ENCODE measurements at regions not wholly inside any gene's neighbourhood (a gene's known extent, or its start where the extent isn't known, plus 50 kb on each side); places are given as distances from the start of the nearest gene placed in this dataset.
"Not testable (repeated sequence)": the region's sequence is repeated elsewhere in the genome, so short reads cannot be mapped to it uniquely, and the experiment has no call there.

DNA sequence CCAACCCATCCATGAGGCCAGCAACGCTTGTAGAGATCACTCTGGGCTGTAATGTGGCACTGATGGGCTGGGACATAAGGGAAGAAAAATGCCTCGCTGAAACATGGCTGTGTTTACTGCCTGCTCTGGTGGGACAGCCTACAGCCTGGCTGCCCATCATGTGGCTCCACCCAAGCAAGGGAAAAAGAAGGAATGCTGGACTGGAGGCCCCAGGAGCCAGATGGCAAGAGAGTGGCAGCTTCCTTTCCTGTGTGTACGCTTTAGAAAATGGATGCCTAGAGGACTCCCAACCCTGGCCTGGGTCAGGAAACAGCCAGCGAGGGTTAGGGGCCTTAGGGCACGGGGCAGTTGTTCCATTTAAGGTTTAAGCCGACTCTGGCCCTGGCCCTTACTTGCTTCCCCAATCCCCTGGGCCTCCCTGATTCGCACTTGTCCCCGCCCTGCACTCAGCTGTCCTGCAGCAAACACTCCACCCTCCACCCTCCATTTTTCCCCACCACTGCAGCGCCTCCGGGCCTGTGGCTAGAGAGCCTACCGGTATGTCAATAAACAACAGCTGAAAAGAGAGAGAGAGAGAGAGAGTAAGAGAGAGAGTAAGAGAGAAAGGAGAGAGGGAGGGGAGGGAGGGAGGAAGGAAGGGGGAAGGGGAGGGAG is 819.4 kb downstream of the SEMA5A start:
- DNase-seq (ENCODE audit: extremely low spot score, insufficient read length, low read depth), result no peak
- FAIRE-seq, result no peak

DNA sequence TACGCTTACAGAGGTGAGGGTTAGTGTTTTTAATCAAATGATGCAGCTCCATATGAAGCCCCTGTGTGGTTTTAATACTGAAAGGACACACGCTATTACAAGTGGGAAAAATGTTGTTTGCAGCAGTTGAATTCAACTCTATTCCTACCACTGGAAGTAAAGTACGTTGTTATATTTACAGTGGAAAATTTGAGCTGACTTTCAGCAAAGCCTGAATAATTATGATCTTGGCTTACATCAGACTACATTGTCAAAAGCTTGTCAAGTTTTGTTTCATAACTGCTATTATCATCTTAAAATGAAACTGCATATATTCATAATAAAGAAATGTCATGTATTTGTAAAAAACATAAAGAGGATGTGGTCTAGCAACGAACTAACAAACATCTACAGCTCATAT is 818.5 kb downstream of the SEMA5A start:
- DNase-seq (ENCODE audit: extremely low spot score, insufficient read length, low read depth) (no peak), FAIRE-seq (no peak)

DNA sequence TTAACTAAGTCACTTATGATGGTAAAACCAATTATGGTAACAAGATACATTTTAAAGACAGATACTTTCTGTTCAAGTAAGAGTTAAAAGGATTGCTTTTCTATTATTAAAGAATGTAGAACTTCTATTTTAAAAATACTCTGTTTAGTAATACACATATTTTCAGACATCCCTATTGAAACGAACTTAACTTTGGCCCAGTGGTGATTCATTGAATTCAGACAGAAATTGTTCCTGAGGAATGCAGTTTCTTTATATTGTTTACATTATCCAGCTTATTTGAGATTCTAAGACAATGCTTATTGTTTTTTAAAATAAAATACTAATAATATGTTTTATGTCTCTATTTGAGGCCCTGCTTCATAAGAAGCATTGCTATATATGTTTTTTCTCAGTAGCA is 816.4 kb downstream of the SEMA5A start:
- DNase-seq (ENCODE audit: extremely low spot score, insufficient read length, low read depth), result no peak
- FAIRE-seq, result no peak

DNA sequence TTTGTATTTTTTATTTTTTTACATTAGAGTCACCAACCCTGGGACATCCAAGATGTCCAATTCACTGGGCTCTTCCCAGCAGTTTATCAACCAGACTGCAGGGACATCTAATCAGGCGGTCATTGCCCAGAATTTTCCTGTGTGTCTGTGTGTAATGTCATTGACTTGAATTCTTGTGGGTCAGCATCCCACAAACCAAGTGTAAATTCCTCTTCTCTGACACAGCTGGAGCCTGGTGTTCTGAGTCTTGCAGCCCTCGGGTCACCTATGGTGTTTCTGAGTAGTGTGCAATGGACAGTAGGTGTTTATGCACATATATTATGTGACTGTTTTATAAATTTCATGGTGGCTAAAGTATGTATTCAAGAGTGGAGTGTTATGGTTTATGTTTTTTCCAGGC is 815.7 kb downstream of the SEMA5A start:
- DNase-seq (ENCODE audit: extremely low spot score, insufficient read length, low read depth), result no peak
- no peak for FAIRE-seq

DNA sequence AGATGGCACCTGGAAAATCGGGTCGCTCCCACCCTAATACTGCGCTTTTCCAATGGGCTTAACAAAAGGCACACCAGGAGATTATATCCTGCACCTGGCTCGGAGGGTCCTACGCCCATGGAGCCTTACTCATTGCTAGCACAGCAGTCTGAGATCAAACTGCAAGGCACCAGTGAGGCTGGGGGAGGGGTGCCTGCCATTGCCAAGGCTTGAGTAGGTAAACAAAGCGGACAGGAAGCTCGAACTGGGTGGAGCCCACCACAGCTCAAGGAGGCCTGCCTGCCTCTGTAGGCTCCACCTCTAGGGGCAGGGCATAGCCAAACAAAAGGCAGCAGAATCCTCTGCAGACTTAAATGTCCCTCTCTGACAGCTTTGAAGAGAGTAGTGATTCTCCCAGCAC is 814.8 kb downstream of the SEMA5A start:
- DNase-seq (ENCODE audit: extremely low spot score, insufficient read length, low read depth); FAIRE-seq: not testable (repeated sequence)

DNA sequence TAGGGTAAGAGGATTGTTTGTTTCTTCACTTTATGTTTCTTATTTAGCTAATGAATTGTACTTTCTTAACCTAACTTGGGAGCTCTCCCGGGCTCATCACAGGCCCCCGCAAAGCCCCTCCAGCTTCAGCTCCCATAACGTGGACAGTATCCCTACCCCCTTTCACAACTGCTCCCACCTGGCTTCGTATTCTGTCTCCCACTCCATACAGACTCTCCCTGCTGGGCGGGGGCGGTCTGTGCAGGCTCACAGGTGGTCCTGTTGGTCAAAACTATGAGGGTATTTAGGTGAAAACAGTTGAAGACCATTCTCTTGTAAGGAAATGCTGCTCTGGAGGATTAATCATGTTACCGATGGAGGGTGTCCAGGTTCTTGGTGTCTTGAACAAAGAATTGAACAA is 805.3 kb downstream of the SEMA5A start:
- FAIRE-seq (no peak), DNase-seq (ENCODE audit: extremely low spot score, insufficient read length, low read depth) (no peak)

DNA sequence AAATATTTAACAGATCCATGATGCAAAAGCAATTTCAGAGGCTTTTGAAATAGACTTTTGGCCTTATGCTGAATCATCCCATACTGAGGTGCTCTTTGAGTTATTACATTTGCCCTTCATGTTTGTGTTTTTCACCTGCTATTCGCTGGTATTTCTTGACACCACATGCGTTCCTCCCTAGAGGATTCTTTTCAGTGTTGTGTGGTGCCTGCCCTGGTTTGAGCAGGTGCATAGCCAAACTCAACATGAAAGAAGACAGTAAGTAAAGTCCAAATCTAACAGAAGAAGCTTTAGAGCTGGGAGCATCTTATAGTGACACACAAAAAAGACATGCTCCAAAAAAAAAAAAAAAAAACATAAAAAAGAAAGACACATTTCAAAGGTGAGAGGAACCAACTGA is 796.3 kb downstream of the SEMA5A start:
- DNase-seq (ENCODE audit: extremely low spot score, insufficient read length, low read depth), result no peak
- no peak for FAIRE-seq

DNA sequence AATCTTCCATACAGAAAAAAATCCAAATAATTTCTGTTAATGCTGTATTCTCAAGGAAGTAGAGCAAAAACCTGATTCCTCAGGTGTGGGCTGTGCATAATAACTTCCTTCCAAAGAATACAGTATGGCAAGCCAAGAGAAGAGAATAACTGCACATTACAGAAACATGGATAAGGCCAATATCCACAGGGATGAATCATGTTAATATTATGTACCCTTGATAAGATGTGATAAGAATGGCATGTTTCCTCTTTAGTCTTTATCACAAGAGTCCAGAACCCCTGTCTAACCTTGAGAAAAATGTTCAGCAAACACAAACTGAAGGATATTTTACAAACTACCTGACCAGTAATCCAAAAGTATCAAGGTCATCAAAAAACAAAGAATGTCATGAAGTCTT is 795.8 kb downstream of the SEMA5A start:
- no peak for FAIRE-seq

DNA sequence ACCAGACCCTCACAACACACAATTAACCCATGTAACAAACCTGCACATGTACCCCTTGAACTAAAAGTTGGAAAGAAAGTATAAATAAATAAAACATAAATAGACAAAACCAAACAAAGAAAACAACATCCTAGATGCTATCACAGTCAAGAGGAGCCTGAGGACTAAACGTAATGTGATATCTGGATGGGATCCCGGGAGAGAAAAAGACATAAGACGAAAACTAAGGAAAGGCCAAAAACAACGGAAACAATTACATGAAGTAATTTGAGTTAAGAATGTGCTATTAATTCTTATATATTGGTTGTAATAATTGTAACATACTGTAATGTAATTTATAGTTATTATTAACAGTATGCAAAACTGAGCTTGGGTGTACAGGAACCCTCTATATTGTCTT is 793.9 kb downstream of the SEMA5A start:
- DNase-seq (ENCODE audit: extremely low spot score, insufficient read length, low read depth) (no peak), FAIRE-seq (no peak)

More for the DNA sequence above, 795.8 kb downstream of the SEMA5A start:
- DNase-seq (ENCODE audit: extremely low spot score, insufficient read length, low read depth), result no peak

DNA sequence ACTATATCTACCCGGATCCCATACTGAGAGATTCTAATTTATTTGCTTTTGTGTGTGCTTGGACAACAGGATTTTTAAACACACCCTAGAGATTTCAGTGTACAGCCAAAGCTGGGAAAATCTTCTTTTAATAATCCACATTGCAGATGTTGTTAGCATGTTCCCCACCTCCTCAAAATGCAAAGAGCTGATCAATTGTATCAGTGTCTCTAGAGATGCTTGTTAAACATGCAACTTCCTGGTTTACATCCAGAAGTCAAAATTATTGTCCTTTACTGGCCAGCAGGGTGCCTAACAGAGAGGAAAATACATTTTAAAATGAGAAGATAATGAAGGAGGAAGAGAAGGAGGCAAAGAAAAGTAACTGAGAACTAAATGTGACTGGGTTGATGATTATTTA is 793.3 kb downstream of the SEMA5A start:
- no peak for FAIRE-seq
- no peak for DNase-seq (ENCODE audit: extremely low spot score, insufficient read length, low read depth)

DNA sequence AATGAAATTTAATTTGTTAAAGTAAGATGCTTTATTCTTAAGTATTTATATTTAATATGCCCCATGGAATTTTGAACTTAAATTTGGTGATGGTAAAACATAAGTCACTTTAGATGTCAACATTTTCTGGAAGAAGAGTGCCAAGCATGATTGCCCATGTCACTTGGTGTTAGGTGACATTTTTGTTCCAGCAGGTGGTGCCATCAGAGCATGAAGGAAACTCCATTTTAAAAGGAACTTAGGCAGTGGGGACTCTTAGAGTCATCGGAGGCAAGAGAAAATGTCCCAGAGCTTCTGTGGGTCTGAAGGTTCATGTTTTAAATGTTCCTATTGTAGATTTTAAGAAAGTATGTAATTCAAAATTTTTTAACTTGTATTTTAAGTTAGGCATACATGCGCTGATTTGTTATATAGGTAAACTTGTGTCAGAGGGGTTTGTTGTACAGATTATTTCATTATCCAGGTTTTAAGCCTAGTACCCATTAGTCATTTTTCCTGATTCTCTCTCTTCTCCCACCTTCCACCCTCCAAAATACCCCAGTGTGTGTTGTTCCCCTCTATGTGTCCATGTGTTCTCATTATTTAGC is 789.3 kb downstream of the SEMA5A start:
- FAIRE-seq (no peak), DNase-seq (ENCODE audit: extremely low spot score, insufficient read length, low read depth) (no peak)

DNA sequence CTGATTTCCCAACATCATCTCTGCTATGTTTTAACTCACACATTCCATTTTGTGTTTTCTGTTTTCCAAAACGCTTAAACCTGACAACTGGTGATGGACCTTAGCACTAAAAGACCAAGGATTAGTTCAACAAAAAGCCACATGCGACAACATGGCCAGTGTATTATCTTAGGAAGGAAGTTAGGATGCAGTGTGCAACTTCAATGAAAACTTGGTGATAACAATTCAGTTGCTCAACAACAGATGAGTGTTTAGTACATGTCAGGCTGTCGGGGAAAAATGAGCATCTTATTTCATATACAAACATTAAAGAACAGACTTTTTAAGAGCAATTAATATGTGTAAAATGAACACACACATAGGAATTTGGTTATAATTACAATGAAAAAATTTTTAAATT is 780.0 kb downstream of the SEMA5A start:
- FAIRE-seq (no peak), DNase-seq (ENCODE audit: extremely low spot score, insufficient read length, low read depth) (no peak)

DNA sequence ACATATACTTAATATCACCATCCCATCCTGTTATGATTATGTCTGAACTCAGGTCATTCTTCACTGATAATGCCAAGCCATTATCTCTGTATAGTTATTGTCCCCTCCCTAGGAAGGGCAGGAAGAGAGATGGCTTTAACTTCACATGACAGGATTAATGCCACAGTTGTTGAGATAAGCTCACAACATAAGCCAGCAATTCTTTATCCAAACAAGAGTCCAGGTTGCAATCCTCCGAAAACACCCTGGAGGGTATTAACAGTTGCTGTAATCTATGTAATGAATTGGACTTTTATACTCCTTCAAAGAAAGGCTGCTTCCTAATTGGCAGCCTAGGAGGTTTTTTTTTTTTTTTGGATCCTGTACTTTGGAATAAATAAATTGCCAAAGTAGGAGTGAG is 779.4 kb downstream of the SEMA5A start:
- DNase-seq (ENCODE audit: extremely low spot score, insufficient read length, low read depth) (no peak), FAIRE-seq (no peak)

DNA sequence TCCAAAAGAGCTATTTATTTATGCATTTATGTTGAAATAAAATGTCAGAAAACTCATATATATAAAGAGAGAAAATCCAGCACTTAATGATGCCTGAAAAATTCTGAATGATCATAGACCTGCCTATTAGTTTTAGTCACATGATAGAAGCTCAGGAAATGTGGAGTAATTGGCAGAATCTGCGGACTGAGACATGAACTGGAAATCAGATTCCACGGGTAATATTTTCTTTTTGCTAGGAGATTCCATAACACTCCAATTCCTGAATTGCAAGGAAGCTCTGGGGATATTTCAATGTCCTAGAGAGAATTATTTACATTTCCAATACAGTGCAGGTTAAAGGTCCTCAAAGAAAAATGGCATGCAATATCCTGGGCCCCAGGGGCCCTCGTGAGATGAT is 778.8 kb downstream of the SEMA5A start:
- DNase-seq (ENCODE audit: extremely low spot score, insufficient read length, low read depth), result no peak
- FAIRE-seq, result no peak

DNA sequence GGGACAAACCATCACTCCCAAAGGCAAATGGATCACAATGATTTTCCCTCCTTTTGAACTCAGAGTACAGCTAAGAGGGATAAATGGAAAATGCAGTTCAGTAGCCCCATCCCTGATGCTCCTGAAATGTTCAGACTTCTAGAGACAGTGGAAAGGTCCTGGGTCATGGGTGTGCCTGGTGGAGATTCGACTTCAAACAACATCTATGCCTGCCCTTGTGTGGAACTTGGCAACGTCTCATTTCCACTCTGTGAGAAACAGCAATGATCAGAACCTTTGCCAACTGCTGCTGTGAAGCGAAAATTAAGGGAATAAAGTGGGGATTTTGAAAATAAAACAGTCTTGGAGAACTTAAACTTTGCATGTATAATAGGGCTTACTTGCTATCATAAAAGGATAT is 778.1 kb downstream of the SEMA5A start:
- no peak for DNase-seq (ENCODE audit: extremely low spot score, insufficient read length, low read depth)
- no peak for FAIRE-seq

DNA sequence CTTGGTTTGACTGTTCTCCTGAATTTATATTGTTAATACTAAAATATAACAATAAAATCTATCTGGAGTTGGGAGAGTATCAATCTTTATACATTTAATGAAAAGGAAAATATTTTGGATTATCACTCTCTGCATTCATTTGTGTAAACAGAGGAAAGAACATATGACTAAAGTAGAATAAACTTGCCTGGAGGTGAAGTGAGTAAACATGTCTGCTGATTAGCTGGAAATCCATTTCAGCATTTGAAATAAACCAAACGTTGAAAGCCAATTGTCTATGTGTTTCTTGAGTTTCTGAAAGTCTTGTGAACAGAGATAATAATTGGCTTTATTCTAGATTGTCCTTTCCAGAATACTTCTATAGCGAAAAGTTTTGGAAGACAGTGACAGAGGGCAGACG is 776.2 kb downstream of the SEMA5A start:
- DNase-seq (ENCODE audit: extremely low spot score, insufficient read length, low read depth), result no peak
- FAIRE-seq, result no peak

DNA sequence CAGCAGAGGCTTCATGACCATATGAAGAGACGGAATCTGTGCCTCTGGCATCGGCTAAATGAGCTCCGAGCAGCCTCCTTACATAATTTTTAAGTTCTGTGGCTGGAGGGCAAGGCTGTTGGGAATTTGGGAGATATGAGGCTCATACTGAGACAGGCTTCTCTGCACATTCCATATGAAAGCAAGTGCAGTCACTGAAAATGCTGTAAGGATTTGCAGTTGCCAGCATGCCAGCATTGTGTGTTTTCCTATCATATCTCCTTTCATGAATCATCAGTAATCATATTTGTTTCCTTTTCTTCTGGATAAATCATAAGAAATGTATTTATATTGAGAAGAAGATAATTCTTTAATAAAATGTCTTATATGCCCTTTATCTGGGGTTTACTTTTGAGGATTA is 775.4 kb downstream of the SEMA5A start:
- FAIRE-seq (no peak), DNase-seq (ENCODE audit: extremely low spot score, insufficient read length, low read depth) (no peak)

DNA sequence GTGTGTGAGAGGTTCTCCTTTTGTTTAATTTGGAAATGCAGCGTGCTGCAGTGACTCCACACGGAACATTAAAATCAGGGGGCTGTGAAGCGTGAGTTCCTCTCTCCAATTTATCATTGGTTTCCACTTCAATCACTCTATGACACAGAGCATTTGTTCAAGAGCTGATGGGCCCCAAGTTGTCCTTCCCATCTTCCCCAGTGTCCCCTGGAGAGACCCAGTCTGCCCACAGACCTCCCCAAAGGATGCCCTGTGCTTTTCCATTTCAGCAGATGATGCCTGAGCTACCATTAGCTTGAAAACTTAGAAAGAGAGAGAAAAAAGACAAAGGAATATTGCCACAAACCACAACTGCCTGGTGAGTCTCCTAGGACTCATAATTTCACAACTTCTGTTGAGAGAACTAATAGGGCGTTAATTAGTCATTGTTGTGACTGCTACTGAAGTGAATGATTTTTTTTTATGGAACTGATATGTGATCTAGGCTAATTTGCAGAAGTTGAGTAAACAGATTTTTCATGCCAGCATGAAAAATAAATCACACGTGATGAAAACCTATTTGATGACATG is 772.7 kb downstream of the SEMA5A start:
- no peak for DNase-seq (ENCODE audit: extremely low spot score, insufficient read length, low read depth)
- FAIRE-seq, result no peak

DNA sequence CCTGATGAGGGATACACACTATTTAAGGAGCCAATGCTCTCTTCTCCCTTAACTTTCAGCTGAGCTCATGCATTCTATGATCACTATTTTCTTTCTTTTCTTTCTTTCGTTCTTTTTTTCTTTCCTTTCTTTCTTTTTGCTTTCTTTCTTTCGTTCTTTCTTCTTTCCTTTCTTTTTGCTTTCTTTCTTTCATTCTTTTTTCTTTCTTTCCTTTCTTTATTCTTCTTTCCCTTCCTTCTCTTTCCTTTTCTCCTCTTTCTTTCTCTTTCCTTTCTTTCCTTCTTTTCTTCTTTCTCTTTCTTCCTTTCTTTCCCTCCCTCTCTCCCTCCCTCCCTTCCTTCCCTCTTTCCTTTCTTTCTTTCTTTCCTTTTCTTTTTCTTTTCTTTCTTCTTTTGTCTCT is 761.2 kb downstream of the SEMA5A start:
- FAIRE-seq (no peak), DNase-seq (ENCODE audit: extremely low spot score, insufficient read length, low read depth) (no peak)

DNA sequence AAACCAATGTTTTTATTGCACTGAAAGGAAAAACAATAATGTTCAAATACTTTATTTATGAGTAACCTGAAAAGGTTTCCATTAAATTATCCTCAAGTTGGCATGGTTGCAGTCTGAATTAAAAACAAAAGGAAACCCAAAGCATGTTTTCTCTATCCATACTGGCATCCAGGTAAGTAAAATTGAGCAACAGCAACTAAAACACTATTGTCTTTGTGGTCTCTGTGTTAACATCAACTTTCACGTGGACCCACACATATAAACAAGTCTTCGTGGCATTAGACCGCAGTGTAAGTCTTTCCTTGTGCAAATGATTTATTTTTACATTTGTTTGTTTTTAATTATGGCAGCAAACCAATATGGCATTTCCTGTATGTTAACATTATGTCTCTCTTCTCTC is 757.6 kb downstream of the SEMA5A start:
- no peak for FAIRE-seq

DNA sequence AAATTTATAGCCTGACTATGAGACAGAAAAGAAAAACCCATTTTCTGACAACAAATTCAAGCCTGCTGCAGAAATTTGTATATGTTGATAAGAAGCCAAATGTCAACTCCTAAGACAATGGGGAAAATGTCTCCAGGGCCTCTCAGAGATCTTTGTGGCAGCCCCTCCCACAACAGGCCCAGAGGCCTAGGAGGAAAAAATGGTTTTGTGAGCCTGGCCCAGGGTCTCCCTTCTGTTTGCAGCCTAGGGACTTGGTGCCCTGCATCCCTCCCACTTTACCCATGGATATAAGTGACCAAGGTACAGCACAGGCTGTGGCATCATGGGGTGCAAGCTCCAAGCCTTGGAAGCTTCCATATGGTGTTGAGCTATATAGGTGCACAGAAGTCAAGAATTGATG is 740.2 kb downstream of the SEMA5A start:
- DNase-seq (ENCODE audit: extremely low spot score, insufficient read length, low read depth), result no peak
- no peak for FAIRE-seq

More for the DNA sequence above, 757.6 kb downstream of the SEMA5A start:
- no peak for DNase-seq (ENCODE audit: extremely low spot score, insufficient read length, low read depth)

DNA sequence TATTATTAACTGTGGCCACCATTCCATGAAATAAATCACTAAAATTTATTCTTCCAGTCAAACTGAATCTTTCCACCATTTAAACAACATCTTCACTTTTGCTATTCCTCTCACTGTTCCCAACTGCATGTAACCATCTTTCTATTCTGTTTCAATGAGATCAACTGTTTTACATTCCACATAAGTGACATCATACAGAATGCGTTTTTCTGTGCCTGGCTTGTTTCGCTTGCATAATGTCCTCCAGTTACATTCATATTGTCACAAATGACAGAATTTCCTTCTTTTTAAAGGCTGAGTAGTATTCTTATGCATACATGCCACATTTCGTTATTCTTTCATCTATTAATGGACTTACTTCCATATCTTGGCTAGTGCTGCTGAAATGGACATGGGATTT is 738.2 kb downstream of the SEMA5A start:
- FAIRE-seq (no peak), DNase-seq (ENCODE audit: extremely low spot score, insufficient read length, low read depth) (no peak)

All from GM18507 (cell line).